SKM-1 treated with dmso at 0.1 percent for 144 hours (cell line): ENCODE measurements at regions not wholly inside any gene's neighbourhood (a gene's known extent, or its start where the extent isn't known, plus 50 kb on each side); places are given as distances from the start of the nearest gene placed in this dataset.

ENCODE experiments used
- DNase-seq: peaks from one replicate; lab custom pipeline; 2025; ENCODE audit not compliant: unreplicated experiment; lab: John Stamatoyannopoulos, UW

- DNase-seq: no peak
These were observed 50.0 kb upstream of the TSC22D1 start for GRCh38 chr13:44626176-44626575.
